Stimulated activated naive CD8-positive, alpha-beta T cell treated with anti-CD3 and anti-CD28 coated beads, Interleukin-15, amount 100 ng/mL, for 72 hours (primary cell): ENCODE measurements at regions not wholly inside any gene's neighbourhood (a gene's known extent, or its start where the extent isn't known, plus 50 kb on each side); places are given as distances from the start of the nearest gene placed in this dataset.

Source experiments
- ATAC-seq: fragments of 150-1000 bp; cut with Tn5 transposase; 2 replicates; pipeline ENCODE4 v1.10.0; 2021; ENCODE audit warnings: mild to moderate bottlenecking, moderate library complexity
- DNase-seq, 2 donors: peaks; one replicate each; pipeline ENCODE4 v3.0.0; 2021 to 2022
- H3K27ac Mint-ChIP-seq, 2 donors: one replicate each; pipeline ENCODE4 v1.8.0; 2022; ENCODE audit warnings: mild to moderate bottlenecking in 2 of 2, mixed read lengths in 2 of 2, moderate library complexity in 2 of 2
- H3K27me3 Mint-ChIP-seq: one replicate; pipeline ENCODE4 v1.8.0; 2022; ENCODE audit warnings: mixed read lengths
- H3K4me1 Mint-ChIP-seq: one replicate; pipeline ENCODE4 v1.8.0; 2022; ENCODE audit warnings: mild to moderate bottlenecking, mixed read lengths
- H3K4me3 Mint-ChIP-seq, 2 donors: one replicate each; pipeline ENCODE4 v1.8.0; 2022; ENCODE audit warnings: mild to moderate bottlenecking in 2 of 2, mixed read lengths in 2 of 2, moderate library complexity in 1 of 2
- H3K9me3 Mint-ChIP-seq, 2 donors: one replicate each; pipeline ENCODE4 v1.8.0; 2022; ENCODE audit warnings: mixed read lengths in 2 of 2

DNA sequence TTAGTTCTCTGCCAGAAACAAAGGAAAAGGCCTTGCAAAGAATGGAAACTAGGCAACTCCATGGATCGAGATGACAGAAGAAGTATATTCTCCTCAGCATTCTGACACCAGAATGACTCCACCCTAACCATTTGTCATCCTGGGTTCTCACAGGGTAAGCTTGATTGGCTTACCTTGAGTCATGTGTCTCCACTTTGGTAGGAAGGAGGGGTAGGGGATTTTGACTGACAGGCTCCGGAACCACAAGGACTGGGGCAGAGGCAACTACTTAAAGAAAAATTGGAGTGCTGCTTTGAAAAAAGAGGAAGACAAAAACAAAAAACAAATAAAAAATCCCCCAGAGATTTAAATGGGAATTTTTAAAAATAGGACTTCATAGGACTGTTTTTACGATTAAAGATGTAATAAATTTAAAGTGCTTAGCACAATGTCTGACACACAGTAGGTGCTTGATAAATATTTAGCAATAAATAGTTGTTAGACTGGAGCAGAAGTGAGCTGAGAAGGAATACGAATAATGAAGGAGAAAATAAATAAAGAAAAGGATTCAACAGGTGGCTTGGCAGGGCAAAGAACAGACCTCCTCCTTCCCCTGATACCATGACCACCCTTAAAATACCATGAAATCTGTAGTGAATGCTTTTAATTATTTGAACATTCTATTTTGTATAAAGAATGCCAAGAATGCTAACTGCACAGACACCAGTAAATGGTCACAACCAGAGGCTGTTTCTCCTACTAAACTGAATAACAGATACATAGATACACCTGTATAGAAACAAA lies 230.2 kb downstream of the CDCA7 start:
- Mint-ChIP-seq H3K4me1 (no peaks in the 10 kb centered on the region), H3K9me3 (no peaks in the 10 kb centered on the region), H3K27ac (peak overlapping the region in 1 of 2 donors; percentile 62), H3K4me3 (no peak overlapping the region), H3K27me3 (peaks cover 26% of the 10 kb centered on the region)
- ATAC-seq (no peak), DNase-seq (no peak)

DNA sequence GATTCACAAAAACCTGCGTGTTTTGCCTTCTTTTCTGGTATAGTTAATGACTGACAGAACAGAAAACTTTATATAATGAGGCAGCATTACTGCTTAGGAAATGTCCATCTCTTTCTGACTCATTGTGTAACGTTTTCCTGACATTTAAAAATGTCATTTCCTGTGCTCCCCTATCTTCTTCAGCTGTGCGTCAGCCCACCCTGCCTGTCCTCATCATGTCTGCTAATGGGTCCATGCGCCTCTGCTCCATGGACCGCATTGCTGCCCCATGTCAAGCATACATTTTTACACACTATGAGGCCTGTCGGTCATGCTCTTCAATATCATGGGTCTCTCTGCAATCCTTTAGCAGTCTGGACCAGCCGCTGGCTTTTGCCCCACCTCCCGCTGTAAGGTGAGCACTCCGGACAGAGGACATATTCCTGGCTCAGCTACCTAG lies 234.3 kb downstream of the CDCA7 start:
- DNase-seq, result no peak
- H3K4me3 Mint-ChIP-seq, result no peak overlapping the region

GRCh38 chr2:173589604-173590275 lies 235.1 kb downstream of the CDCA7 start:
- no peak for DNase-seq
- H3K27ac Mint-ChIP-seq, result no peak overlapping the region
- H3K4me1 Mint-ChIP-seq, result no peaks in the 10 kb centered on the region
- peaks cover 24% of the 10 kb centered on the region for H3K27me3 Mint-ChIP-seq
- no peak for ATAC-seq
- H3K9me3 Mint-ChIP-seq, result peaks cover 12 to 24% of the 10 kb centered on the region in 2 donors
- no peak overlapping the region for H3K4me3 Mint-ChIP-seq

More for the DNA sequence above, 234.3 kb downstream of the CDCA7 start:
- Mint-ChIP-seq H3K27me3 (peaks cover 19% of the 10 kb centered on the region), H3K27ac (no peak overlapping the region), H3K4me1 (no peaks in the 10 kb centered on the region), H3K9me3 (peaks cover 10 to 16% of the 10 kb centered on the region in 2 donors)
- no peak for ATAC-seq

GRCh38 chr2:173590276-173590861 lies 235.7 kb downstream of the CDCA7 start:
- Mint-ChIP-seq H3K27me3 (peaks cover 30% of the 10 kb centered on the region), H3K9me3 (peaks cover 12 to 24% of the 10 kb centered on the region in 2 donors), H3K27ac (no peak overlapping the region), H3K4me1 (no peaks in the 10 kb centered on the region), H3K4me3 (no peak overlapping the region)
- no peak for ATAC-seq
- DNase-seq, result no peak

DNA sequence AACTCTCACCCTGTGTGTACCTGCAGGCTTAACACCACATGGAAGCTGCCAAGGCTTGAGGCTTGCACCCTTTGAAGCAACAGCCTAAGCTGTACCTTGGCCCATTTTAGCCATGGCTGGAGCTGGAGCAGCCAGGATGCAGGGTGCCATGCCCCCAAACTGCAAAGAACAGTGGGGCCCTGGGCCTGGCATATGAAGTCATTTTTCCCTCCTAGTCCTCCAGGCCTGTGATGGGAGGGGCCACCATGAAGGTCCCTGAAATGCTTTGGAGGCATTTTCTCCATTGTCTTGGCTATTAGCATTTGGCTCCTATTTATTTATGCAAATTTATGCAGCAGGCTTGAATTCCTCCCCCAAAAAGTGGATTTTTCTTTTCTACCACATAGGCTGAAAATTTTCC lies 238.4 kb downstream of the CDCA7 start:
- DNase-seq, result no peak
- Mint-ChIP-seq H3K9me3 (peaks cover 12 to 24% of the 10 kb centered on the region in 2 donors), H3K27ac (no peak overlapping the region), H3K4me3 (no peak overlapping the region), H3K4me1 (no peaks in the 10 kb centered on the region), H3K27me3 (peaks cover 30% of the 10 kb centered on the region)
- no peak for ATAC-seq

DNA sequence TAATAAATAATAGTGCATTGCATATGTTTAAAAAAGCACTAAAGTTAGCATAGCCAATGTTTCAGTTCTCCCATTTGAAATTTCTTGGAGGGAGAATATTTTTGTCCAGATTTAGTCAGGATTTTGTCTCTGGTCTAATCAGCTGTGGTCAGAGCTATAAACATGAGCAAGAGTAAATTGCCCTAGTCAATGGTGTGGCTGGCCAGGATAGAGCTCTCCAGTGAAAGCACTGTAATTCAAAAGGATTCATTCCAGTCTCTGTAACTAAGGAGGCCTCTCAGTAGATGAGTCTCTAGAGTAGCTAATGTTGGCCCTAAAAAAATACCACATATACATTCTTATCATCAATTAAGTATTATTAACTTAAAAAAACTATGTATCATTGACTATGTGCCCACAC lies 241.6 kb downstream of the CDCA7 start:
- no peak overlapping the region for H3K4me3 Mint-ChIP-seq

GRCh38 chr2:173598525-173598924 lies 243.9 kb downstream of the CDCA7 start:
- ATAC-seq (no peak), DNase-seq (no peak)
- no peak overlapping the region for H3K4me3 Mint-ChIP-seq
- peaks cover 25% of the 10 kb centered on the region for H3K27me3 Mint-ChIP-seq
- H3K4me1 Mint-ChIP-seq, result no peaks in the 10 kb centered on the region
- no peak overlapping the region for H3K27ac Mint-ChIP-seq
- H3K9me3 Mint-ChIP-seq, result peaks cover 6 to 12% of the 10 kb centered on the region in 2 donors

More for the DNA sequence above, 241.6 kb downstream of the CDCA7 start:
- no peak for DNase-seq
- ATAC-seq, result no peak
- H3K27ac Mint-ChIP-seq, result no peak overlapping the region
- H3K9me3 Mint-ChIP-seq, result peaks cover 12 to 24% of the 10 kb centered on the region in 2 donors
- H3K27me3 Mint-ChIP-seq, result peaks cover 25% of the 10 kb centered on the region
- H3K4me1 Mint-ChIP-seq, result no peaks in the 10 kb centered on the region

- Mint-ChIP-seq H3K27ac (no peak overlapping the region), H3K27me3 (peaks cover 19% of the 10 kb centered on the region), H3K9me3 (peaks cover 0 to 4% of the 10 kb centered on the region in 2 donors), H3K4me1 (no peaks in the 10 kb centered on the region), H3K4me3 (no peak overlapping the region)
- ATAC-seq, result no peak
- DNase-seq, result no peak
Observed at GRCh38 chr2:173599821-173600359, 245.2 kb downstream of the CDCA7 start.

DNA sequence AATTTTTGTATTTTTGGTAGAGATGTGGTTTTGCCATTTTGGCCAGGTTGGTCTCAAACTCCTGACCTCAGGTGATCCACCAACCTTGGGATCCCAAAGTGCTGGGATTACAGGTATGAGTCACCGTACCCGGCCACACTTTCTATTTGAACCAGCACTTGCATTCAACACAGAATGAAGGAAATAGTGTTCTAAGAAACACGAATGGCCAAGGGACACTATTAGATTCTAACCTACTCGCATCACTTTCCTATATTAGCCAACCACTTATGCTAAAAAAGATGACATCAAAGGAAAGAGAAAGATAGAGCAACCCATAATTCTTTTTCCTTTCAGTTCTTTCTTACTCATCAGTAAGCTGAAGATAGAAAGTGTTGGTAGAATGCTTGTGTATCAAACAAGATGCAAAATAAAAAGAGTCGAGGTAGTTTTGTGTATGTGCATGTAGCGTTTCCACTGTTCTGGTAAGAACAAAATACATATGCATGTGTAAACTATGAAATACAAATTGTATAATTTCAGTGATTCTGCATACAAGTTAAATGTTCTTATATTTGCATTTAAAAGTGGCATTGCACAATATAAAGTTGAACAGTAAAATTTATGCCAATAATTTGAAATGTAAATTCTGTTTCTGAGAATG lies 247.6 kb downstream of the CDCA7 start:
- ATAC-seq (peak; percentile 62), DNase-seq (peak in 1 of 2 donors; percentile 13)
- Mint-ChIP-seq H3K9me3 (peaks cover 0 to 4% of the 10 kb centered on the region in 2 donors), H3K27ac (no peak overlapping the region), H3K4me1 (no peaks in the 10 kb centered on the region), H3K27me3 (peaks cover 14% of the 10 kb centered on the region), H3K4me3 (no peak overlapping the region)

GRCh38 chr2:173605994-173606393 lies 251.3 kb downstream of the CDCA7 start:
- no peak overlapping the region for H3K4me3 Mint-ChIP-seq
- no peak for DNase-seq

GRCh38 chr2:173606619-173607248 lies 252.1 kb downstream of the CDCA7 start:
- Mint-ChIP-seq H3K4me3 (no peak overlapping the region), H3K27ac (no peak overlapping the region), H3K27me3 (peaks cover 37% of the 10 kb centered on the region), H3K9me3 (peaks cover 0 to 4% of the 10 kb centered on the region in 2 donors), H3K4me1 (no peaks in the 10 kb centered on the region)
- ATAC-seq (no peak), DNase-seq (no peak)

More at GRCh38 chr2:173605994-173606393, 251.3 kb downstream of the CDCA7 start:
- Mint-ChIP-seq H3K9me3 (peaks cover 0 to 4% of the 10 kb centered on the region in 2 donors), H3K27me3 (peaks cover 35% of the 10 kb centered on the region), H3K4me1 (no peaks in the 10 kb centered on the region), H3K27ac (no peak overlapping the region)
- ATAC-seq, result no peak

GRCh38 chr2:173607606-173608311 lies 253.1 kb downstream of the CDCA7 start:
- Mint-ChIP-seq H3K9me3 (peaks cover 0 to 4% of the 10 kb centered on the region in 2 donors), H3K27me3 (peaks cover 48% of the 10 kb centered on the region), H3K4me1 (no peaks in the 10 kb centered on the region), H3K4me3 (no peak overlapping the region), H3K27ac (no peak overlapping the region)
- DNase-seq (no peak), ATAC-seq (no peak)

GRCh38 chr2:173611121-173611520 lies 256.4 kb downstream of the CDCA7 start:
- ATAC-seq, result no peak
- DNase-seq, result no peak
- Mint-ChIP-seq H3K27ac (no peak overlapping the region), H3K4me3 (no peak overlapping the region), H3K27me3 (peaks cover 56% of the 10 kb centered on the region), H3K4me1 (no peaks in the 10 kb centered on the region), H3K9me3 (no peaks in the 10 kb centered on the region)

DNA sequence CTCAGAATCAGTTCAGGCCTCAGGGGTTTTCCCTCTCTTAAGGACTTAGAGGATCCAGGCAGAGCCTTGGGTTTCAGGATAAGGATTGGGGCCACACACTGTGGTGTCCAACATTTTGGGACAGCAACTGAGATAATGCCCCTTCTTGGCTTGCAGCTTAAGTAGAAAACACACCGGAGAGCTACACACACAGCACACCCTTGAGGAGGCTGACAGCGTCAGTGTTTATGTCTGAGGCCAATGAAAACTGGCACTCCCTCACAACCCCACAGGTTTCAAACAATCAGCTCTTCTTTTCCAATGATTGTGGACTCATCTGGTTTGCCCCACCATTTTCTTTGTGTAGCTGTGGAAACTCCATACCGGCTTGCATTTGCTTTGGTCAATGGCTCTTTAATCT lies 257.7 kb downstream of the CDCA7 start:
- H3K4me3 Mint-ChIP-seq, result no peak overlapping the region
- ATAC-seq (no peak), DNase-seq (no peak)
- H3K4me1 Mint-ChIP-seq, result no peaks in the 10 kb centered on the region
- peaks cover 49% of the 10 kb centered on the region for H3K27me3 Mint-ChIP-seq
- H3K9me3 Mint-ChIP-seq, result no peaks in the 10 kb centered on the region
- H3K27ac Mint-ChIP-seq, result no peak overlapping the region
